Panc1 (cell line): ENCODE measurements at regions not wholly inside any gene's neighbourhood (a gene's known extent, or its start where the extent isn't known, plus 50 kb on each side); places are given as distances from the start of the nearest gene placed in this dataset.

Experiments
- ATAC-seq: fragments of 200-7000 bp; cut with Tn5 transposase; 2 replicates; pipeline ENCODE4 v1.9.1; 2020; ENCODE audit warnings: mild to moderate bottlenecking, moderate library complexity
- BruUV-seq: library from RNA; stranded (reverse); fragments of 400-500 nt; replicated peaks from 2 replicates; lab custom pipeline; 2021; lab: Mats Ljungman, UMichigan
- CTCF ChIA-PET: fragments of 300-600 bp; sonication (Branson Sonifier 250); formaldehyde crosslinking; loops from one replicate; lab custom pipeline; 2022; ENCODE audit warnings: antibody characterized with exemption; lab: Charles Lee
- POLR2A ChIA-PET: fragments of 300-600 bp; sonication (Branson Sonifier 250); formaldehyde crosslinking; loops from one replicate; lab custom pipeline; 2022; ENCODE audit warnings: antibody characterized with exemption; lab: Charles Lee
- DNase-seq: peaks from one replicate; pipeline ENCODE4 v3.0.0-alpha.2; 2010; ENCODE audit warnings: low read depth, low spot score
- H3K27ac ChIP-seq: 2 replicates; pipeline ENCODE4 v1.5.1; 2011; ENCODE audit warnings: mild to moderate bottlenecking, low read length, inconsistent platforms
- H3K27me3 ChIP-seq: fragments of 200-500 bp; sonication (Bioruptor generic); 2 replicates; pipeline ENCODE4 v1.6.0; 2014; ENCODE audit warnings: low read length, inconsistent platforms; ENCODE audit not compliant: control insufficient read depth, insufficient read depth
- H3K36me3 ChIP-seq: fragments of 200-500 bp; sonication (Bioruptor generic); 2 replicates; pipeline ENCODE4 v1.5.1; 2014; ENCODE audit warnings: inconsistent platforms, mild to moderate bottlenecking, low read length, moderate library complexity; ENCODE audit not compliant: control insufficient read depth, insufficient read depth
- H3K4me1 ChIP-seq: 2 replicates; pipeline ENCODE4 v1.5.1; 2011; ENCODE audit warnings: inconsistent platforms, mild to moderate bottlenecking, low read length, moderate library complexity; ENCODE audit not compliant: control insufficient read depth, insufficient read depth
- H3K4me3 ChIP-seq, 2 experiments: 2 replicates each; pipeline ENCODE4 v1.5.1; 2011 to 2012; ENCODE audit warnings: low read depth in 2 of 2, low read length in 2 of 2, mild to moderate bottlenecking in 2 of 2, inconsistent platforms in 1 of 2, moderate library complexity in 1 of 2
- H3K9me3 ChIP-seq: fragments of 200-500 bp; sonication (Bioruptor generic); 2 replicates; pipeline ENCODE4 v1.5.1; 2014; ENCODE audit warnings: low read depth, mild to moderate bottlenecking, inconsistent platforms, low read length, moderate library complexity; ENCODE audit not compliant: control insufficient read depth, insufficient read depth
- CTCF ChIP-seq: fragments of 450-650 bp; IDR thresholded peaks from 2 replicates; pipeline ENCODE4 v1.5.1; 2017; ENCODE audit warnings: mild to moderate bottlenecking
- POLR2AphosphoS5 ChIP-seq: IDR thresholded peaks from 2 replicates; pipeline ENCODE4 v1.6.1; 2012; ENCODE audit warnings: mild to moderate bottlenecking, low read depth, low read length, moderate library complexity
- REST ChIP-seq, 2 experiments: IDR thresholded peaks; 2 replicates each; pipeline ENCODE4 v1.6.1; 2011 to 2012; ENCODE audit warnings: low read depth in 2 of 2, control low read depth in 1 of 2, low read length in 1 of 2, mild to moderate bottlenecking in 1 of 2, moderate library complexity in 1 of 2; ENCODE audit not compliant: insufficient read depth in 1 of 2
- SIN3A ChIP-seq: IDR thresholded peaks from 2 replicates; pipeline ENCODE4 v1.6.1; 2012; ENCODE audit warnings: low read depth, mild to moderate bottlenecking, low read length, moderate library complexity, borderline replicate concordance; ENCODE audit not compliant: insufficient read depth
- TCF7L2 ChIP-seq: IDR thresholded peaks from 2 replicates; pipeline ENCODE4 v1.6.1; 2011; ENCODE audit warnings: mild to moderate bottlenecking, low read depth, low read length, inconsistent platforms
- in situ Hi-C: cut with HindIII; loops from 2 replicates; pipeline ENCODE4 v1.10.0; 2016; ENCODE audit warnings: low sequenced_read_pairs, low pct_unique_long_range_greater_than_20kb
- intact Hi-C: fragments of 100-400 bp; cut with micrococcal nuclease; formaldehyde crosslinking; loops from one replicate; pipeline ENCODE4 v1.10.0; 2022; ENCODE audit not compliant: unreplicated experiment

GRCh38 chr17:59479141-59479540, 86.3 kb upstream of the DHX40 start:
- in situ Hi-C loops (no loop called here), intact Hi-C loops (no loop called here)
- no peak for ATAC-seq
- POLR2A ChIA-PET = interaction anchor here (0.7 kb wide), 1 partner anchor 106 kb away, joined by 3 read pairs; no protein-coding TSS in a partner anchor
- H3K4me3 ChIP-seq = no peak overlapping the region
- TF ChIP-seq REST (IDR thresholded peaks at IDR 0.05; ENCODE audit: insufficient read depth in 1 of 2, low read depth in 2 of 2, low read length in 1 of 2) = no peak
- TF ChIP-seq CTCF = no peak
- TF ChIP-seq POLR2AphosphoS5 = no peak
- TF ChIP-seq SIN3A = no peak
- no peak for TF ChIP-seq TCF7L2
- BruUV-seq = no TSS peak
- no peaks in the 10 kb centered on the region for H3K27me3 ChIP-seq
- H3K4me1 ChIP-seq = no peaks in the 10 kb centered on the region
- DNase-seq = no peak
- no peaks in the 10 kb centered on the region for H3K36me3 ChIP-seq
- no peaks in the 10 kb centered on the region for H3K9me3 ChIP-seq
- no peak overlapping the region for H3K27ac ChIP-seq
- CTCF ChIA-PET = no interaction called here

- H3K27me3 ChIP-seq = no peaks in the 10 kb centered on the region
- H3K27ac ChIP-seq = no peak overlapping the region
- no peaks in the 10 kb centered on the region for H3K36me3 ChIP-seq
- in situ Hi-C loops = no loop called here
- DNase-seq (no peak), ATAC-seq (no peak)
- ChIA-PET POLR2A (no interaction called here), CTCF (interaction anchor here (0.6 to 0.7 kb wide), 2 partner anchors 168 to 245 kb away, joined by 4 to 8 read pairs; no protein-coding TSS in a partner anchor)
- BruUV-seq = no TSS peak
- no peak overlapping the region for H3K4me3 ChIP-seq
- no peaks in the 10 kb centered on the region for H3K9me3 ChIP-seq
- TF ChIP-seq SIN3A = no peak
- TF ChIP-seq POLR2AphosphoS5 = no peak
- no peak for TF ChIP-seq CTCF
- TF ChIP-seq REST (IDR thresholded peaks at IDR 0.05; ENCODE audit: insufficient read depth in 1 of 2, low read depth in 2 of 2, low read length in 1 of 2) = no peak
- TF ChIP-seq TCF7L2 = no peak
- intact Hi-C loops = no loop called here
- no peaks in the 10 kb centered on the region for H3K4me1 ChIP-seq
Observed at GRCh38 chr17:59483860-59484259, 81.5 kb upstream of the DHX40 start.
